ENCODE measurements at regions not wholly inside any gene's neighbourhood (a gene's known extent, or its start where the extent isn't known, plus 50 kb on each side); places are given as distances from the start of the nearest gene placed in this dataset.

DNA sequence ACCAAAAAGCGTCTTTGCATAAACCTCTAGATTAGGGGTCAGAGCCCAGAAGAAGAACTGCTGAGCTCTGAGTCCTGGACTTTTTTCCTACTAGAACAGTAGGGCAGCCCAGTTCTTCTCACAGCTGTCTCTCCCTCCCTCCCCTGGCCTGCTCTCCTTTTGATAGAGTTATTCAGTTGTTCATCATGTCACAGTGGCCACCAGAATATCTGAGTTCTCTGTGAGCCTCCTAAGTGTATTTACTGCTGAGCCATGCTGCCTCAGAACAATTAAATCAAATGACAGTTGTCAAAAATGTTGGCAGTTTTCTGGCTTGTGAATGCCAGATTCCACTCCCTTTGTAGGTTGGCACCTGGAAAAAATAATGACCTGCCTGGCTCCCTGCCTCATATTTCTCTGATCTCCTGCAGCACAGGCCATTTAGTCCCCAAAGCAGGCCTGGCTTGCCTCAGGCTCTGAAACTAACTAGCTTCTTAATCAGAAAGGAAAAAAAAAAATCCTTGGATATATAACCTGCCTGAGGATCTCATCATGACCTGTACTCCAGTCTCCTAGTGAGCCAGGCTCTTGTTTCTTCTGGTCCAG is 377.4 kb upstream of the LARGE1 start:
- FAIRE-seq: no peak
- no peak for DNase-seq (ENCODE audit: low spot score in 2 of 2)

DNA sequence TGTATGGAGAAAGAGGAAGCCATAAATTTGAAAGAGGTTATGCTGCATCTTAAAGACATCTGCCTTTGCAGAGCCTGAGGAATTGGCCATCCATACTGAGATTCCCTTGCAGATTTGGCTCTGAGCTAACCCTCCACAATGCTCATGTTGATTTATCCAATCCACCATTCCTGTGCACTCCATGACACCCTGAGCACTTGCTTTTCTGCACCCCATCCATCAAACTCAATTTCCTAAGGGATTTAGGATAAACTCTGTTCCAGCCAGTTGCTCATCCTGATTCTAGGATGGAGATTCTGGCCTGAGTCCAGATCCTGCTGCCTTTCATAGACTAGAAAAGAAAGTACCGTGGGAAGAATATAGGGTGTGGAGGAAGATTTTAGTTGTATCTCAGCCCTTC is 379.2 kb upstream of the LARGE1 start:
- FAIRE-seq: no peak
- DNase-seq (ENCODE audit: low spot score in 2 of 2): no peak

DNA sequence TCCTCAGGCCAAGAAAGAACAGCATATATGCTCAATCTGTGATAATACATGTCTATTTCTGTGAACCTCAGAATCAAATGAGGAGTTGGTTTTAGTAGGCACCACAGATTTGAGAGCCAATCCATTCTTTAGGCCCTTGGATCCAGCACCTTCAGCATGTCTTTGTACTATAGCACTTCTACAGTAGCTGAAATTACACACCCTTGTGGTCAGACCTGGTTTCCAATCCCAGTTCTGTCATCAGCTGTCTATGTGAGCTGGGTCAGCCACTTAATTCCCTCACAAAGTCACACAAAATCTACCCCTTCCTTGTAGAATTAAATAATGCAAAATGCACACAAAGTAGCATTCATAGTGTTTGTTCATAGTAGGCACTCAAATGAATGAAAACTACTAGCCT is 381.3 kb upstream of the LARGE1 start:
- FAIRE-seq (no peak), DNase-seq (ENCODE audit: low spot score in 2 of 2) (no peak)

DNA sequence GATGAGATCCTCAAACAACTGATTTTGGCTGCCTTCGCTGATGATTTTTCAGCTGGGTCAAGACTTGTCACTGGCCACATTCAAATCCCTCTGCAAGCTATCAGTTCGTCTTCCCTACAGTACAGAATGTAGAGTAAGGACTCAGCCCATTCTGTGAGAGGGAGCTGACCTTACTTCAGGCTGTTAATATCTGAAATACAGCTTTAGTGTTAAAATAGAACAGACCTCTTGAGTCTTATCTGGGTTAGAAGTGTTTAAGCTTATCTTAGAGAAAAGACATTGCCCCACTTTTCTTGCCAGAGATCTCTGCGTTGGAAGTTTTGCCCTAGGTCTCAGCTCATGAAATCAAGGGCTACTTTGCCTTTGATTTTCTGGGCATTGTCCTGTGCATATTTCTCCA is 383.4 kb upstream of the LARGE1 start:
- FAIRE-seq (no peak), DNase-seq (ENCODE audit: low spot score in 2 of 2) (no peak)

DNA sequence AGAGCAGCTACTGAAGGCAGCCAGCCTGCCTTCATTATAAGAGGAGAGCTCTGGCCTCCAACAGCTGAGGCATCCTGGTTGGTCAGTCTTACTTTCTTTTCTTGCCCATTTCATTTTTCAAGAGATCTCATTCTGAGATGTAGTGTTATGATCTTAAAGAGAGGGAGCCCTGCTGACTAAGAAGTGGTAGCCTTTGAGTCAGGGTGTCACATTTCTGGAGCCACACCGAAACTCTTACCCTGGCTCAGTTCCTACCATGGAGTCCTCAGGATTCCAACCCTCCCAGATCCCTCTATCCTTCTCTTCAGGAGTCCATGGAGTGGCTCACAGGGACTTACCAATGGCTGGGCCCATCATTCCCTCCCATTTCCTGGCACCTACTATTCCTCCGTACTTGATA is 386.1 kb upstream of the LARGE1 start:
- FAIRE-seq: no peak
- DNase-seq (ENCODE audit: low spot score in 2 of 2): no peak

DNA sequence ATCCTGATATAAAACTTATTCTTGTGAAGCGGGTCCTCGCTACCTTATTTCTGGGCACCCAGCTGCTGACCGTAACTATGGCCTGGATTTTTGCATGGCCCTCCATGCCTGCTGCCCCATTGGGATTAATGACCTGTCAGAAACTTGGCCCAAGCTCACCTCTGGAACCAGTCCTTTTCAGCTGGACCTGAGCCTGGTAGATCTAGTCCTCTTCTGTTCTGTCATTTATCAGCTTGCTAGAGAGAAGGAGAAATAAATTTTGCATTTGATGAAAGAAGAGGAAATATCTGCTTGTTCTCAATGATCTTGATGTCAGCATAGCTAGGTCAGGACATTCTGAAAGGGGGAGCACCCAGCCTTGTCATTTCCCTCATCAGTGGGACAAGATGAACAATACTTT is 387.8 kb upstream of the LARGE1 start:
- FAIRE-seq (no peak), DNase-seq (ENCODE audit: low spot score in 2 of 2) (no peak)

DNA sequence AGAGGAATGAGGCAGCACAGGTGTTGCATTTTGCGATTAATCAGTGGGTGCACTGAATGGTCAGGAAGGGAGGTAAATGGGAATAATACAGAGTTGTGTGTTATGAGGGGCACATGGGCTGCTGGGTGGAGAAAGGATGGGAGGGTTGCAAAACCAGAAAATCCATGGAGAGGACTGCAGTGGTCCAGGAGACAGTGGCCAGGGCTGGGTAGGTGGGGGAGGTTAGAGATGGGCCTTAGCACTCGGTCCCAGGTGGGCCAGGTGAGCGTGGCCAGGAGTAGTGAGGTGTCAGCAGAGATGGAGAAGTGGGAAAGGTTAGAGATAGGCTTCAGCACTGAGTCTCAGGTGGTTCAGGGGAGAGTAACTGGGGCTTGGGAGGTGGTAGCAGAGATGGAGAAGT is 399.1 kb upstream of the LARGE1 start:
- DNase-seq (ENCODE audit: low spot score in 2 of 2) (no peak), FAIRE-seq (no peak)

DNA sequence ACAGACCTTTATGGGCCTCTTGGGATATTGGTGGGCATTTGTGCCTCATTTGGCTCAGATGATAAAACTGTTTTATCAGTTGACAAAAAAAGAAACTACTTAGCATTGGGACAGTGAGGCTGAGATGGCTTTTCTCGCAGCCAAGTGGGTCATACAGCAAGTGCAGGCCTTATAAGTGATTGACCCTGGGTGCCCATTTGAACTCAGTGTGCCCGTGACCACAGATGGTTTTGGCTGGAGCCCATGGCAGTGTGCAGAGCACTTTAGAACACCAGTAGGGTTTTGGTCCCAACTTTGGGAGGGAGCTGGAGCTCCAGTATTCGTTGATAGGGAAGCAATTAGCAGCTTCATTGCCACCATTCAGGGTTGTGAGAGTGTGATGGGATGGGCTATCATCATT is 404.5 kb upstream of the LARGE1 start:
- DNase-seq (ENCODE audit: low spot score in 2 of 2): no peak
- FAIRE-seq: no peak

DNA sequence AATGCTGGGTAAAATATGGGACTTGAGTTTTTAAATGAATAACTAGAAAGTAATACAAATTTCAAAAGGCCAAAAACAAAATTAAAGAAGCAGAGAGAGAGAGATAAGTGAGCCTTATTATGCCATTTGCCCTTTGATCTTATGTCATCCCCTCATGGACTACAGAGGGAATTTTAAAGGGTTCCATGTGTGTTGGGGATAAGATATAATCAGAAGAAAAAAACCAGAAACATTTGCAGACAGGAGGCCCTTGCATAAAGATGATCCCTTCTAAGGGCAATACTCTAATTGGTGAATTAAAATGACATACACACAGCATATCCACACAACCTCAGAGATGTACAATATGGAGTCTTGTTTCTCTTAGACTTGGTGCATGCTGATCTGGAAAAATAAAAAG is 406.6 kb upstream of the LARGE1 start:
- DNase-seq (ENCODE audit: low spot score in 2 of 2): no peak
- FAIRE-seq: no peak

DNA sequence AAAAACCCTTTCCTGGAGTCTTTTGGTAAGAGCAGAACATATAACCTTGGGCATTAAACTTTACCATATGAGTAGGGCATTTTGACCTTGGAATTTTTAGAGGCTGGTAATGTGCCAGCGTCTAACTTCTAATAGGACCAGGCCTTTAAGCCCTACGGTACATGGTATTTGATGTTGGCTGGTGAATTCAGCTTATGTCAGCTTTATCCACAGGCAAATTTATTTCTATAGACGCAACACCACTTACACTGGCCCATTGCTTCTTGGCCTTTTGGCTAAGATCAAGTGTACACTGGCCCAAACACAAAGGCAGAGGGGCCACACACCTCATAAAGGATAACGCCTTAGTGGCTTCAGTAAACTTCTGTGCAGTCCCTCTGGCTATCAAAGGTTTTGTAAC is 410.2 kb upstream of the LARGE1 start:
- FAIRE-seq: no peak

DNA sequence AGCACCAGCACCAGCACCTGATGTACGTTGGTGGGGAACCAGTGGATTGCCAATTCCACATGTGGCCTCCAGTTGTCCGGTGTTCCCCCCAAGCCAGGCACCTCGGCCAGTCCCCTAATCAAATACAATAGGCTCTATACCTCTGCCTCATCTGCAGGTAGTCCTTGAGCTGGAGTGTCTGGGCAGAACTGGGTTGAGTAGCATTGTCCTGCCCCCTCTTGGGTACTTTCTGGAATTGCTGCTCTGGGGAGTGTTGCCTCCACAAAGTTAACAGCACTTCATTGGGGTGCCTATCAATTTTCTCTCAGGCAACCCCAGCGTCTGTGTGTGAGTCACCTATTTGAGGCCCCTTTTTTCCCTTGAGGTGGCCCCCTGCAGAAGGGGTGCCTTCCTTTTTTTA is 413.0 kb upstream of the LARGE1 start:
- FAIRE-seq (no peak), DNase-seq (ENCODE audit: low spot score in 2 of 2) (no peak)

More for the DNA sequence above, 410.2 kb upstream of the LARGE1 start:
- DNase-seq (ENCODE audit: low spot score in 2 of 2): no peak

DNA sequence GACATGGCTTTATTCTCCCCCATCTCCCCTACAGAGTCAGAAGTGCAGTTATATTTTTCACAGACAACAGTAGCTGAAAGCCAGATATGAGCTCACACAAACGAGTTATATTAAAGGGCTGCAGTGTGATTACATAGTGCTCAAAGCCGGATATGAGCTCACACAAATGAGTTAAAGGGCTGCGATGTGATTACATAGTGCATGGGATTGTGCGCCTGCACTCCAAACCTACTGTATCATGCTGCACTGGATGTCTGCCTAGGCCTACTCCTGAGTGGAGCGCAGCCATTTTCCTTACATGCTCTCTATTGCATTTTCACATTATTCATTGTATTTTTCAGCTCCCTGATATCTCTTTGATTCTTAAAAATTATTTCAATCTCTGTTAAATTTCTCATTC is 414.6 kb upstream of the LARGE1 start:
- no peak for FAIRE-seq
- no peak for DNase-seq (ENCODE audit: low spot score in 2 of 2)

DNA sequence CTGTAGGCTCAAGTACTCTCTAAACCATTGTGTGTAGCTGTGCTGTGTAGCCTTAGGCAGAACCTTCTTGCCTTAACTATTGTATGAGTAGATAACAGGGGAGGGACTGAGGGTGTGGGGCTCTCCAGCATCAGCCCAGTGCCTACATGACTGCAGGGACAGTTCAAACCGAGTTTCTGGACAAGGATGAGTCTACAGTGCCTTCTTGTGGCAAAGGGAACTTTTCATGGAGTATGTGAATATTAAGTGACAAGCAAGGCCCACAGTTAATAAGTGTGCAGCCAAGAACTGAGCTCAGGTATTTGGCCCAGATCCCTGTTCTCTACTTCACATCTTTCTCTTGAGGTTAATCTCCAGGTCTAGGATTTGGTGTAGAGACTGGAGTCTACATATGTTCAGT is 424.4 kb upstream of the LARGE1 start:
- no peak for FAIRE-seq
- no peak for DNase-seq (ENCODE audit: low spot score in 2 of 2)

DNA sequence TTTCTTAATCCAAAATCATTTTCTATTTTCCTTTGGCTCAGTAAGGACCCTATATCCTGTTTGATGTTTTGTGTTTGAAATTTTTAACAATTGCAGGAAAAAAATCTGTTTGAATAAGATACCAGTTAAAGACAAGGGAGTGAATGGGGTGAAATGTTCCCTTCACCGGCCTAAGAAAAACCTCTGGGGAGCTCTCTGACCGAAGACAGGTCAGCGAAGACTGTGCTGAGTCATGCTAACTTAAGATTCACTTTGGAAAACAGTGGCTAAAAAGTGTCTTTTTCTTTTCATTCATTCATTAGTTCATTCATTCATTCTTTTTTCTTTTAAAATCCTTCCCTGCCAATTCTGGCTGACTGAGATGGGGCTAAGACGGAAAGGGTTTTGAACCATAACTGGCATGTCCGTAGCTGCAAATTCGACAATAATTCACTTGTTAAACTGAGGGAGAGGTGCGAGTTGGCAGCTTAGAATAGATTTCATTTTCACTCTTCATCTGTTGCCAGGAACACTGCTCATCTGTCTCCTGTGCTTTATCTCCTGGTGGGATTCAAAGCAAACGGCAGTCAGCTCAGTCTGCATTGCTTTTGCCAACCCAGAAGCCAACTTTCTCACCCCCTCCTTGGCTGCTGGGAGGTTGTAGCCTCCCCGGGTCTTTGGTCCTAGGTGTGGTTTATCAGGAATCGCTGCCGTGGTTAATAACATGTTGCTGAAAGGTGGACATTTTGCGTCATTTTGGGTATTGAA is 434.0 kb upstream of the LARGE1 start:
- no peak for DNase-seq (ENCODE audit: low spot score in 2 of 2)

DNA sequence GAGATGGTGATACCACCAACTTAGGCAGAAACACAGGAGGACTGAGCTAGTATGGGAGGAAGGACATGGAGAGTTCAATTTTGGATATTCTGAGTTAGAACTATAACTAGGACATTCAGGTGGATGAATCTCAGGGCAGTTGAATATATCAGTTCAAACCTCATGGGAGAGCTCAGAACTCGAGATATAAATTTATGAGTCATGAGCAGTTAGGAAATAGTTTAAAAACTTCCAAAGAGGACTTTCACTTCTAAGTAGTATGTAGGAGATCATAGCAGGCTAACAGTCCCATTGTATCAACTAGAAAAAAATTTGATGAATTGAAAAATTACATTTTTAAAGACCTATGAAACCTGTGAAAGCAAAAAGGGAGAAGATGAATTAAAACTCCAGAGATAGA is 436.2 kb upstream of the LARGE1 start:
- DNase-seq (ENCODE audit: low spot score in 2 of 2) (no peak), FAIRE-seq (no peak)

More for the DNA sequence above, 434.0 kb upstream of the LARGE1 start:
- FAIRE-seq: no peak

DNA sequence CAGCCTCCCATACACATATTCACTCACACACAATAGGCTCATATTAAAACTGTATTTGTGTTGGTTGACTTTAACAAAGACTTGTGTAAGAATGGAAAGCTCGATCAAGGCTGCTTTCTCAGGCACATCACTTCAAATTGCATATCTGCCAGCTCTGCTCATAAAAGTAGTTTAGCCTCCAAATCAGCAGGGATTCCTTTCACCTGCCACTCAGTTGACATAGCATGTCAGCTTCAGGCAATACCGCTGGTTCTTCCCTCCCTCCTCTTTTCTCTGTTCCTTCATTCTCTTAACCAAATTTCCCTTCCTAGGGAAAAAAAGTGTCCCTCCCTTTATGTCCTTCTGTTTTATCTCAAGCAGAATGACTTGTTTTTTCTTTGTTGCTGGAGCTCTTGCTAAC is 450.4 kb upstream of the LARGE1 start:
- FAIRE-seq (no peak), DNase-seq (ENCODE audit: low spot score in 2 of 2) (no peak)

DNA sequence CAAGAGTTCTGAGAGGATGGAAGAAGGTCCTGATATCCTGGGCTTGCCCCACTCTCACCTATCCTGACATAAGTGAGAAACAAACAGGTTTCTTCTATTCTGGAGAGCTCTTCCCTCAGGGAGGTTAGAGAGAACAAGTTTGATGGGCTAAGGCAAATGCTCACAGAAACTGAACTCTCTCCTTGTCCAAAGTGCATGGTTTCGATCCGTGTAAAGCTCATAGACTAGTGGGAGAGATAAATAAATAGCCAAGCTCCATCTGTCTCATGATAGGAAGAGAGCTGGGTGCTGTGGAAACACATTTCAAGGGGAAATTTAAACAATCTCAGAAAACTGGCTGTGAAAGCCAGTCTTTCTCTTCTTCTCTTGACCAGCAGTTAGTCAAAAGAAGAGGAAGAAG is 459.5 kb upstream of the LARGE1 start:
- FAIRE-seq: no peak
- no peak for DNase-seq (ENCODE audit: low spot score in 2 of 2)

DNA sequence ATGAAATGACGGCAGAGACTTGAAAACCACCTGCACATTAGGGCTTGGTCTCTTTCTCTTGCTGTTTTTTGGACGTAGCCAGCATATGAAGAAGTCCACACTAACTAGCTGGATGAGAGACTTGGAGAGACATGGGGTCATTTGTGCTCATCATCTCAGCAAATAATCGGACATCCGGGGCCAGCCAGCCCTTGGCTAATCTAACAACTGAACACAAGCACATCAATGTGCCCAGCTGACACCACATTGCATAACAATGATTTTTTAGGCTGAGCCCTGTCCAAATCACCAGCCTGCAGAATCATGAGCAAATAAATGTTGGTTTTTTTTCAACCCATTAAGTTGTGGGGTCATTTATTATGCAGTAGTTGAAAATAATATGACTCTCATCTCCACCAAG is 460.3 kb upstream of the LARGE1 start:
- no peak for DNase-seq (ENCODE audit: low spot score in 2 of 2)
- FAIRE-seq: no peak

DNA sequence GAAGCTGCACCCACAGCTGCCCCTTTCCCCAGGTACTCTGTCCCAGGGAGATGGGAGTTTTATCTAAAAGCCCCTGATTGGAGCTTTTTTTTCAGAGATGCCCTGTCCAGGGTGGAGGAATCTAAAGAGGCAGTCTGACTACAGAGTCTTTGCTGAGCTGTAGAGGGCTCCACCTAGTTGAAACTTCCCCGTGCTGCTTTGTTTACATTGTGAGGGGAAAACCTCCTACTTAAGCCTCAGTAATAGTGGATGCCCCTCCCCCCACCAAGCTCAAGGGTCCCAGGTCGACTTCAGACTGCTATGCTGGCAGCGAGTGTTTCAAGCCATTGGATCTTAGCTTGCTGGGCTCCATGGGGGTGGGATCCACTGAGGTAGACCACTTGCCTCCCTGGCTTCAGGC is 470.1 kb upstream of the LARGE1 start:
- FAIRE-seq: no peak
- no peak for DNase-seq (ENCODE audit: low spot score in 2 of 2)

DNA sequence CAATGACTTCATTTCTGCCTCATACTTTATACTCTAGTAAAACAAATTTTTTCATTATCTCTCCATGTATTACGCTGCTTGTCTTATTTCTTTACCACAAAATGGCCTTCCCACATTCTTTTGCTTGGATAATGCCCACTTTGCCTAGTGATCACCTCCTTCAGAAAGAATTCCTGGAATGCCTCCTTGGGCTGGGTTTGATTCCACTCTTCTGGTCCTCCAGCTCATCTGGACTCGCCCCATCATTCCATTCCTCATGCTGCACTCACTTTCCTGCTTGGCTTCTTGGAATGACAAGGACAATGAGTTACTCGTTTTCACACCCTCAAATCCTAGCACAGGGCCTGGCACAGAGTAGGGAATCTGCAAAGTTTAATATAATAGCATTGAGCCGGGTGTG is 475.1 kb upstream of the LARGE1 start:
- FAIRE-seq: no peak
- no peak for DNase-seq (ENCODE audit: low spot score in 2 of 2)

DNA sequence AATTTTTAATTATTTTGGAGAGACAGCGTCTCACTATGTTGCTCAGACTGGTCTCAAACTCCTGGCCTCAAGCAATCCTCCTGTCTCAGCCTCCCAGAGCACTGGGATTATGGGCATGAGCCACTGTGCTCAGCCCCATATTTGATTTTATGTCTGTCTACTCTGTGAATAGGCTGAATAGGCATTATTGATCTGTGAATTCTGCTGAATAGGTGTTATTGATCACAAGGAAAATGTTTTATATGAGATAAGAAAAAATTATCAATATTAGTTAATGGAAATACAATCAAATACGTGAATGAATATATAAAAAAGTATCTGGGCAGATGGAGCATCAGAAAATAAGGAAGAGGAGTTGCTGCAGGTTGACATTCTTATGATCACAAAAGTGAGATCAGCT is 483.4 kb upstream of the LARGE1 start:
- DNase-seq (ENCODE audit: low spot score in 2 of 2) (no peak), FAIRE-seq (no peak)

DNA sequence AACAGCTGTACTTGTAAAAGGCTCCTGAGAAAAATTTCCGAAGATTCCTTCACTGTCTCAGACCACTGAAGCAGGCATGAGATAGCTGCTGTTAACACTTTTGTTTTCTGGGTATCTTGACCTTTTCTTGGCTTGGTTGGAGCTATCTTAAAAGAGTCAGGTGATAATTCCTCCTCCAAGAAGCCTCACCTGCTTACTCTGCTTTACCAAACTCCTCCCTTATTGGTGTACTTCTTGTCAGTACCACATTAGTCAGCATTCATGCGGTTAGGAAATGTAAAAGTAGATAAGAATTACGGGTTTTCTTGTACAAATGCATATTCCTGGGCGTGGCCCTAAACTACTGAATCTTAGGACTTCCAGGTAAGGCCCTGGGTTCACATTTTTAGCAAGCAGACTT is 489.8 kb upstream of the LARGE1 start:
- FAIRE-seq: no peak
- no peak for DNase-seq (ENCODE audit: low spot score in 2 of 2)
